Neural progenitor cell (in vitro differentiated cells): ENCODE measurements at regions not wholly inside any gene's neighbourhood (a gene's known extent, or its start where the extent isn't known, plus 50 kb on each side); places are given as distances from the start of the nearest gene placed in this dataset.

ENCODE experiments used
- DNase-seq: peaks from one replicate; pipeline ENCODE4 v3.0.0-alpha.2; 2016; ENCODE audit warnings: low spot score
- H2AFZ ChIP-seq: fragments of 200-600 bp; sonication (generic); replicated peaks from 2 replicates; pipeline ENCODE4 v1.6.1; 2016; ENCODE audit warnings: antibody characterized with exemption
- H3F3A ChIP-seq: fragments of 200-600 bp; sonication (generic); 2 replicates; pipeline ENCODE4 v1.6.1; 2016; ENCODE audit warnings: antibody characterized with exemption, low read depth
- H3K27ac ChIP-seq: fragments of 200-600 bp; sonication (generic); 2 replicates; pipeline ENCODE4 v1.5.1; 2016; ENCODE audit warnings: mild to moderate bottlenecking
- H3K27me3 ChIP-seq: fragments of 200-600 bp; sonication (generic); 2 replicates; pipeline ENCODE4 v1.6.1; 2016; ENCODE audit warnings: mild to moderate bottlenecking, moderate library complexity
- H3K36me3 ChIP-seq: fragments of 200-600 bp; sonication (generic); 2 replicates; pipeline ENCODE4 v1.5.1; 2016
- H3K4me1 ChIP-seq: fragments of 200-600 bp; sonication (generic); 2 replicates; pipeline ENCODE4 v1.6.1; 2016; ENCODE audit warnings: mixed run types
- H3K4me2 ChIP-seq: fragments of 200-600 bp; sonication (generic); 2 replicates; pipeline ENCODE4 v1.6.1; 2016
- H3K4me3 ChIP-seq: fragments of 200-600 bp; sonication (generic); 2 replicates; pipeline ENCODE4 v1.5.1; 2016
- H3K79me2 ChIP-seq: fragments of 200-600 bp; sonication (generic); 2 replicates; pipeline ENCODE4 v1.6.1; 2016; ENCODE audit warnings: low read depth
- H3K9ac ChIP-seq: fragments of 200-600 bp; sonication (generic); 2 replicates; pipeline ENCODE4 v1.6.1; 2016
- H3K9me3 ChIP-seq: fragments of 200-600 bp; sonication (generic); 2 replicates; pipeline ENCODE4 v1.5.1; 2016; ENCODE audit warnings: low read depth
- H4K20me1 ChIP-seq: fragments of 200-600 bp; sonication (generic); 2 replicates; pipeline ENCODE4 v1.6.1; 2016; ENCODE audit warnings: low read depth
- H3K27ac Mint-ChIP-seq: 3 replicates; pipeline ENCODE4 v1.8.0; 2021; ENCODE audit warnings: mixed read lengths
- H3K27me3 Mint-ChIP-seq: 2 replicates; pipeline ENCODE4 v1.8.0; 2022; ENCODE audit warnings: low read depth, mild to moderate bottlenecking, inconsistent platforms, moderate library complexity, mixed read lengths; ENCODE audit not compliant: insufficient read depth
- H3K36me3 Mint-ChIP-seq: 3 replicates; pipeline ENCODE4 v1.8.0; 2021; ENCODE audit warnings: mixed read lengths
- H3K4me1 Mint-ChIP-seq: 3 replicates; pipeline ENCODE4 v1.8.0; 2021; ENCODE audit warnings: mixed read lengths
- H3K4me3 Mint-ChIP-seq: 3 replicates; pipeline ENCODE4 v1.8.0; 2021; ENCODE audit warnings: mild to moderate bottlenecking, moderate library complexity, mixed read lengths
- H3K9me3 Mint-ChIP-seq: 3 replicates; pipeline ENCODE4 v1.8.0; 2020; ENCODE audit warnings: mixed read lengths
- EZH2 ChIP-seq: fragments of 200-600 bp; sonication (generic); IDR thresholded peaks from 2 replicates; pipeline ENCODE4 v1.6.1; 2017; ENCODE audit warnings: antibody characterized with exemption, mild to moderate bottlenecking, moderate library complexity
- EZH2phosphoT487 ChIP-seq: fragments of 200-600 bp; sonication (generic); IDR thresholded peaks from 2 replicates; pipeline ENCODE4 v1.6.1; 2017; ENCODE audit warnings: antibody characterized with exemption
- TF ChIP-seq, protein P1 (sequence below): fragments of 200-600 bp; sonication (generic); IDR thresholded peaks from 2 replicates; pipeline ENCODE4 v1.5.1; 2017; ENCODE audit warnings: antibody characterized with exemption, mild to moderate bottlenecking

DNA sequence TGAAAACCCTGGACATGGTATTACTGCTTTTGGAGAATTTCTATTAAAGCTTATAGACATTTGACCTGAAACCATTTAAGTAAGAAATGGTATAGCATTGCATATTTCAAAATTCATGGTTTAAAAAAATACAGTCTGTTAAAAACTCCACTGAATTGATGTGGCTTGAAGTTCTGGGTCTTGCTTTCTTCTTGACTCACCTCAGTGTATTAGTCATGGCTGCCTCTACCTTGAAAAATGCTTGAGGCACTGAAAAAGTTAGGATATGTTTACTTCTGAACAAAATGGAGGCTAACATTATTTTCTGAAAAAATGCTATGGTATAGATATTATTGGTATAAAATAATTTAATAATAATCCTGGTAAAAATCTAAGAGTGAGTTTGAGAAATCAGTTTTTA lies 349.2 kb downstream of the AASDHPPT start:
- H3F3A ChIP-seq, result no peaks in the 10 kb centered on the region
- no peaks in the 10 kb centered on the region for H3K9me3 Mint-ChIP-seq
- H3K4me2 ChIP-seq, result no peak overlapping the region
- H4K20me1 ChIP-seq, result no peaks in the 10 kb centered on the region
- no peaks in the 10 kb centered on the region for H3K27me3 ChIP-seq
- no peak overlapping the region for H2AFZ ChIP-seq
- no peak for TF ChIP-seq EZH2
- TF ChIP-seq, protein P1, sequence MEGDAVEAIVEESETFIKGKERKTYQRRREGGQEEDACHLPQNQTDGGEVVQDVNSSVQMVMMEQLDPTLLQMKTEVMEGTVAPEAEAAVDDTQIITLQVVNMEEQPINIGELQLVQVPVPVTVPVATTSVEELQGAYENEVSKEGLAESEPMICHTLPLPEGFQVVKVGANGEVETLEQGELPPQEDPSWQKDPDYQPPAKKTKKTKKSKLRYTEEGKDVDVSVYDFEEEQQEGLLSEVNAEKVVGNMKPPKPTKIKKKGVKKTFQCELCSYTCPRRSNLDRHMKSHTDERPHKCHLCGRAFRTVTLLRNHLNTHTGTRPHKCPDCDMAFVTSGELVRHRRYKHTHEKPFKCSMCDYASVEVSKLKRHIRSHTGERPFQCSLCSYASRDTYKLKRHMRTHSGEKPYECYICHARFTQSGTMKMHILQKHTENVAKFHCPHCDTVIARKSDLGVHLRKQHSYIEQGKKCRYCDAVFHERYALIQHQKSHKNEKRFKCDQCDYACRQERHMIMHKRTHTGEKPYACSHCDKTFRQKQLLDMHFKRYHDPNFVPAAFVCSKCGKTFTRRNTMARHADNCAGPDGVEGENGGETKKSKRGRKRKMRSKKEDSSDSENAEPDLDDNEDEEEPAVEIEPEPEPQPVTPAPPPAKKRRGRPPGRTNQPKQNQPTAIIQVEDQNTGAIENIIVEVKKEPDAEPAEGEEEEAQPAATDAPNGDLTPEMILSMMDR, result no peak
- no peak for TF ChIP-seq EZH2phosphoT487
- peaks cover 4% of the 10 kb centered on the region for H3K27me3 Mint-ChIP-seq
- no peak for DNase-seq
- H3K27ac Mint-ChIP-seq, result no peak overlapping the region
- H3K36me3 Mint-ChIP-seq, result no peaks in the 10 kb centered on the region
- H3K4me1 ChIP-seq, result peaks cover 3% of the 10 kb centered on the region
- peaks cover 3% of the 10 kb centered on the region for H3K4me1 Mint-ChIP-seq
- no peaks in the 10 kb centered on the region for H3K36me3 ChIP-seq
- H3K79me2 ChIP-seq, result no peaks in the 10 kb centered on the region
- no peaks in the 10 kb centered on the region for H3K9me3 ChIP-seq
- H3K9ac ChIP-seq, result no peak overlapping the region
- H3K4me3 ChIP-seq, result no peak overlapping the region
- H3K27ac ChIP-seq, result no peak overlapping the region
- H3K4me3 Mint-ChIP-seq, result no peak overlapping the region

DNA sequence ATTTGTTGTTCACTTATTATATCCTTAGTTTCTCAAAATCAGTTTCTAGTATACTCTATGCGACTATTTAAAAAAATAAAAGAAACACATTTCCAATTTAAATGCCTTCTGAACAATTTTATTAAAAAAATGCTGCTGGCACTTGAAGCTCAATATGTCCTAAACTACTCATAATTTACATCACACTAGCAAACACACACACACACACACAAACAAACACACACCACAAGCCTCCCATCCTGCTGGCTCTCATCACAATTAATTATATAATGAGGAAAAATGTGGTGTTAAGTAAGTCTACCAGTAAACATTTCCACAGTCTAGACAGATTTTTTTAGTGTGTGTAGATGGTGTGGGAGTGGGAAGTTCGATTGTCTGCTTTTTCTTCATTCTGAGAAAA lies 350.3 kb downstream of the AASDHPPT start:
- Histone ChIP-seq H2AFZ (no peak overlapping the region), H3K4me2 (no peak overlapping the region), H3K36me3 (no peaks in the 10 kb centered on the region), H3F3A (no peaks in the 10 kb centered on the region), H3K27ac (no peak overlapping the region), H3K4me1 (no peaks in the 10 kb centered on the region), H3K9me3 (no peaks in the 10 kb centered on the region), H3K79me2 (no peaks in the 10 kb centered on the region), H3K27me3 (no peaks in the 10 kb centered on the region), H4K20me1 (no peaks in the 10 kb centered on the region), H3K9ac (no peak overlapping the region), H3K4me3 (no peak overlapping the region)
- DNase-seq, result no peak
- Mint-ChIP-seq H3K4me3 (no peak overlapping the region), H3K27me3 (peaks cover 4% of the 10 kb centered on the region), H3K4me1 (no peaks in the 10 kb centered on the region), H3K27ac (no peak overlapping the region), H3K36me3 (no peaks in the 10 kb centered on the region), H3K9me3 (no peaks in the 10 kb centered on the region)
- TF ChIP-seq, protein P1, result no peak
- no peak for TF ChIP-seq EZH2phosphoT487
- no peak for TF ChIP-seq EZH2

DNA sequence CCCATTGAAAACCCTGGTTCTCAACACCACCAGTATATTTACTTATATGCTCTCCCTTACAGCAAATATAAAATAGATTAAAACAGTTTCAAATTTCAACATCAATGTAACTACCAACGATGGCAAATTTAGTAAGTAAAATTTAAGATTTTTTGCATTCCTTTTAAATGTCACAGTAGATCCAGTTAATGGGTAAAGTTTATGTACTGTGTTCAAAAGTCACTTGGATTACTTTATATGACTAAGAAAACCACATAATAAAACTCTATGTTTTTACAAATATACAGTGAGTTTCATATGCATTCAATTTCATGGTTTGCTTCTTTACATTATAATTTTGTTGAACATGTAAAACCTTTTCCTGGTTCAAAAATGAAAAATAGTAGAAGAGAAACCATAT lies 364.6 kb downstream of the AASDHPPT start:
- no peak overlapping the region for H3K4me3 ChIP-seq
- no peaks in the 10 kb centered on the region for H3K36me3 Mint-ChIP-seq
- no peaks in the 10 kb centered on the region for H3K36me3 ChIP-seq
- TF ChIP-seq EZH2phosphoT487 (no peak), EZH2 (no peak)
- TF ChIP-seq, protein P1, result no peak
- no peaks in the 10 kb centered on the region for H3F3A ChIP-seq
- H3K4me1 ChIP-seq, result peaks cover under 1% of the 10 kb centered on the region
- H3K9me3 Mint-ChIP-seq, result no peaks in the 10 kb centered on the region
- H3K27ac Mint-ChIP-seq, result no peak overlapping the region
- H3K27ac ChIP-seq, result no peak overlapping the region
- DNase-seq, result no peak
- H3K27me3 Mint-ChIP-seq, result no peaks in the 10 kb centered on the region
- H3K4me1 Mint-ChIP-seq, result peaks cover 5% of the 10 kb centered on the region
- no peaks in the 10 kb centered on the region for H3K79me2 ChIP-seq
- no peak overlapping the region for H2AFZ ChIP-seq
- H4K20me1 ChIP-seq, result no peaks in the 10 kb centered on the region
- no peak overlapping the region for H3K4me3 Mint-ChIP-seq
- H3K9ac ChIP-seq, result no peak overlapping the region
- H3K27me3 ChIP-seq, result no peaks in the 10 kb centered on the region
- H3K9me3 ChIP-seq, result no peaks in the 10 kb centered on the region
- no peak overlapping the region for H3K4me2 ChIP-seq

DNA sequence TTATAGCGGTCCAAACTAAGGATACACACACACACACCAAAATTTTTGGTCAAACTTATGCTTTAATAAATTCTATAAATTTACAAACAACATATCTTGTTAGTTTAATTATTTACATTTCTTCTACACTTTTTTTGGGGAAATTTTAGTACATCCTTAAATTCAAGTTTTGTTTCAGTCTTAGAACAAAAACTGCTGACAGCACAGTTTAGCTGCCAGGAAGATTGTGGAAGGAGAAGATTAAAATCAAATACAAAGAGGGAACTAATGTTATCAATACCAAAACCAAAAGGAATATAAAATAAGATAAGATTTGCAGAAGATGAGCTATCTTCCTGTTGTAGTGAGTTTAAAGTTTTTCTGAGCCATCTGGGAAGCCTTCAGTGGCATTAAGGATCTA lies 368.8 kb downstream of the AASDHPPT start:
- no peaks in the 10 kb centered on the region for H3K79me2 ChIP-seq
- H3K4me1 Mint-ChIP-seq, result peaks cover 16% of the 10 kb centered on the region
- no peaks in the 10 kb centered on the region for H3K9me3 Mint-ChIP-seq
- no peaks in the 10 kb centered on the region for H3K36me3 ChIP-seq
- peak overlapping the region; percentile 53 for H2AFZ ChIP-seq
- H3K4me2 ChIP-seq, result no peak overlapping the region
- no peaks in the 10 kb centered on the region for H3K27me3 ChIP-seq
- no peak overlapping the region for H3K4me3 Mint-ChIP-seq
- peaks cover 8% of the 10 kb centered on the region for H3K4me1 ChIP-seq
- no peaks in the 10 kb centered on the region for H4K20me1 ChIP-seq
- no peak for DNase-seq
- H3K9ac ChIP-seq, result no peak overlapping the region
- no peaks in the 10 kb centered on the region for H3K36me3 Mint-ChIP-seq
- H3K27ac ChIP-seq, result no peak overlapping the region
- H3K27ac Mint-ChIP-seq, result no peak overlapping the region
- TF ChIP-seq EZH2, result no peak
- TF ChIP-seq EZH2phosphoT487, result no peak
- TF ChIP-seq, protein P1, result no peak
- no peak overlapping the region for H3K4me3 ChIP-seq
- peaks cover 2% of the 10 kb centered on the region for H3K27me3 Mint-ChIP-seq
- H3K9me3 ChIP-seq, result no peaks in the 10 kb centered on the region
- no peaks in the 10 kb centered on the region for H3F3A ChIP-seq
